Hematopoietic multipotent progenitor cell treated with erythropoietin and hydrocortisone succinate and interleukin-3 and kit ligand, for 4 days (in vitro differentiated cells): ENCODE measurements at regions not wholly inside any gene's neighbourhood (a gene's known extent, or its start where the extent isn't known, plus 50 kb on each side); places are given as distances from the start of the nearest gene placed in this dataset.
"Not testable (repeated sequence)": the region's sequence is repeated elsewhere in the genome, so short reads cannot be mapped to it uniquely, and the experiment has no call there.

Experiments
- DNase-seq: peaks from one replicate; pipeline ENCODE4 v3.0.0-alpha.2; 2015

DNA sequence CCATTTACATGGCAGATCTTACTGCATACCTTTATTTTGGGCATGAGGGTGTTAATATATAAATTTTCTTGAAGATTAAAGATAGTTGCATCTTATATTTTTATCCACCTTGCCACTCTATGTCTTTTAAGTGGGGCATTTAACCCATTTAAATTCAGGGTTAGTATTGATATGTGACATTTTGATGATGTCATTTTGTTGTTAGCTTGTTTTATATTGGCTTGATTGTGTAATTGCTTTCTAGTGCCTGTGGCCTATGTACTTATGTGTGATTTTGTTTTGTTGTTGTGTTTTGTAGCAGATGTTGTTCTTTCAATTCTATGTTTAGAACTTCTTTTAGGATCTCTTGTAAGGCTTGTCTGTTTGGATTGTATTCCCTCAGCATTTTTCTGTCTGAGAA lies 939.9 kb upstream of the CDH9 start:
- DNase-seq: no peak

GRCh38 chr5:27969157-27969556 lies 930.8 kb upstream of the CDH9 start:
- no peak for DNase-seq

DNA sequence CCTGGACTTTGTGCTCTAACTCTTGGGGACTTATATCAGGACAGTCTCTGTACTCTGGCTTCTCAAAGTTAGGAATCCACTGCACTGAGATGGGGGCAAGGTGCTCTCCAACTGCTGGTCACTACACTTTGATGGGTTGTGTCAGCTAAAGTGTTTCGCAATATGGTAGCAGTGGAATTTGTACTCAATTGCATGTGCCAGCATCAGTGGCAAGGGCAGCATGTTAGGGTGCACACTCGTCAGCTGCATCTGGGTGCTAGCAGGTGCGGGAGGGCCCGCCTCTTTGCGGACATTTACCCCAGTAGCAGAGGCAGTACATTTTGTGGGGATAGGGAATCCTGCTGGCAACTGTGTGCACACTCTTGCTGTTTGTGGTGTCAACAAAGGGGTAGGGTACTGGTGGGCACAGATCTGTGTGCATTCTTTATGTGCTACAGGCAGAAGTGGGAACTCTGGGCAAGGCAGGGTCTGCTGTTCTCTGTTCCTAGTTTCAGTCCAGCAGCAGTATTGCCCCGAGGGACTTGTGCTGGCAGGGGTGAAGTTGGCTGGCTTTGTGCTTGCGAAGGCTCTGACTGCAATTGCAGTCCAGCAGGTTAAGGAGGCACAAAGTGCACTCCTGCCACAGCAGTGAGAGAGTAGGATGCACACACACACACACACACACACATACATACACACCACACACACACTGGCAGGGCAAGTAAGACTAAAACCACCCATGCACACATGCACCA lies 924.8 kb upstream of the CDH9 start:
- DNase-seq: no peak

GRCh38 chr5:27962198-27962597 lies 923.8 kb upstream of the CDH9 start:
- DNase-seq: peak; percentile 10

GRCh38 chr5:27947088-27947487 lies 908.7 kb upstream of the CDH9 start:
- no peak for DNase-seq

DNA sequence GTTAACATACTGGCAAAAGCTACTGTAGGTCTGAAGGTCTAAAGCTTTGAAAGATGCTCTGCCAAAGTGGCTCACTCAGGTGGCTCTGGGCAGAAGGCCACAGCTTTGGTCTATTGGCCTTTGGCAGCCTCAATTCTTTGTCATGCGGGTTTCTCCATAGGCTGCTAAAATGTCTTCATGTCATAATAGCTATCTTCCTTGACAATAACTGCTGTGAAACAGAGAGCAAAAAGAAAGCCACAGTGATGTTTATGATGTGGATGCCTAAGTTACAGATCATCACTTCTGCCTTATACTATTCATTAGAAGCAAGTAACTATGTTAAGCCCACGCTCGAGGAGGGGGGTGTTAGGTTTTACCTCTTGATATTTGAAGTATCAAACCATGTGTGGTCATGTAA lies 906.1 kb upstream of the CDH9 start:
- no peak for DNase-seq

DNA sequence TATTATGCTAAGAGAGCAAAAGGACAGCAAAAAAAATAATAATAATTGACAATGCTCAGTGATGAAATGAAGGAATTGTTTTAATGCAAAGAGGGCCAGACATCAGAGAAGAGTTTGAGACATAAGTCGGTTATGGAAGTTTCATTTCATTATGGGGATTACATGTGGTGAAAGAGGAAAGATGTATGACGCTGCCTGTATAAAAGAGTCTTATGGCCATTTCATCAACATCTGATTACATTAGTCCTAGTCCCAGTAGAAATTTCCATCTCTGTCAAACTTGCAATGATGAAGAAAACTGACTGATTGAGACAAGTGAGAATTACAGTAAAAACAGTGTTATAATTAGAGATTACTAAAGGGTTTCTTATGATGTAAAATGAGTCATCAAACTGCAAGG lies 900.6 kb upstream of the CDH9 start:
- no peak for DNase-seq

- no peak for DNase-seq
Measured at GRCh38 chr5:27928060-27928459, 889.7 kb upstream of the CDH9 start.

GRCh38 chr5:27911216-27911615 lies 872.8 kb upstream of the CDH9 start:
- DNase-seq: no peak

GRCh38 chr5:27908341-27908740 lies 870.0 kb upstream of the CDH9 start:
- no peak for DNase-seq

- no peak for DNase-seq
Measured at GRCh38 chr5:27906931-27907601, 868.7 kb upstream of the CDH9 start.

- no peak for DNase-seq
Measured at GRCh38 chr5:27906481-27906880, 868.1 kb upstream of the CDH9 start.

DNA sequence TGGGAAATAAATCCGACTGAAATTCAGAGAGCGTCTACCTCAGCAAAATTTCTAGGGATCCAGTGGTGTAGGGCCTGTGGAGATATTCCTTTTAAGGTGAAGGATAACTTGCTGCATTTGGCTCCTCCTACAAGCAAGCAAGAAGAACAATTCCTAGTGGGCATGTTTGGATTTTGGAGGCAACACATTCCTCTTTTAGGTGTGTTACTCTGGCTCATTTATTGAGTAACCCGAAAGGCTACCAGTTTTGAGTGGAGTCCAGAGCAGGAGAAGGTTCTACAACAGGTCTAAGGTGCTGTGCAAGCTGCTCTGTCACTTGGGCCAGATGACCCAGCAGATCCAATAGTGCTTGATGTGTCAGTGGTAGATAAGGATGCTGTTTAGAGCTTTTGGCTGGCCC lies 862.4 kb upstream of the CDH9 start:
- no peak for DNase-seq

- DNase-seq: no peak
Measured at GRCh38 chr5:27876071-27876470, 837.7 kb upstream of the CDH9 start.

GRCh38 chr5:27875148-27875547 lies 836.8 kb upstream of the CDH9 start:
- DNase-seq: no peak

- DNase-seq: no peak
Measured at GRCh38 chr5:27868292-27868691, 829.9 kb upstream of the CDH9 start.

DNA sequence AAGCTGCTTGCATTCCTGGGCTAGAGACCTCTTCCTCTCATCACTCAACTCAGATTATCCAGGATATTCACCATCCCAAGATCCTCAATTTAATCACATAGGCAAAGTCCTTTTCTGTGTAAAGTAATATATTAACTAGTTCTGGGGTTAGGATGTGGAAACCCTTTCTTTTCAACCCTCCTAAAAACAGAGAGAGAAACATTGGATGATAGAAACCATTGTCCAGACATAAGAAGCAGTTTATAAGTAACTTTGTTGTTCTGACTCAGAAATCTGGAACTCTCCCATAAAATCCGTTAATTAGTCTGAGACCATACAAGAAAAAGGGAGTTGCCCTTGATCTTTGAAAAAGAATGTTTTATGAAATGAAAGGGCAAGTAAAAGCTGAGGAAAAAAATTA lies 817.1 kb upstream of the CDH9 start:
- no peak for DNase-seq

DNA sequence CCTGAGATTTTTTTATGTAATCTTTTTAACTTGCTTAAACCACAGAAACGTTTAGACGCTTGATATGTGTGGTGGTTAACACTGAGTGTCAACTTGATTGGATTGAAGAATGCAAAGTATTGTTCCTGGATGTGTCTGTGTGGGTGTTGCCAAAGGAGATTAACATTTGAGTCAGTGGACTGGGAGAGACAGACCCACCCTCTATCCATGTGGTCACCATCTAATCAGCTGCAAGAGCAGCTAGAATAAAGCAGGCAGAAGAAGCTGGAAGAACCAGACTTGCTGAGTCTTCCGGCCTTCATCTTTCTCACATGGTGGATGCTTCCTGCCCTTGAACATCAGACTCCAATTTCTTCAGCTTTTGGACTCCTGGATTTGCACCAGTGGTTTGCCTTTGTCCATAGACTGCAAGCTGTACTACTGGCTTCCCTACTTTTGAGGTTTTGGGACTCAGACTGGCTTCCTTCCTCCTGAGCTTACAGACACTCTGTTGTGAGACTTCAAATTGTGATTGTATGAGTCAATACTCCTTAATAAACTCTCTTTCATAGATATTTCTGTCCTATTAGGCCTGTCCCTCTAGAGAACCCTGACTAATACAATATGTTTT lies 816.0 kb upstream of the CDH9 start:
- DNase-seq: peak; percentile 25

DNA sequence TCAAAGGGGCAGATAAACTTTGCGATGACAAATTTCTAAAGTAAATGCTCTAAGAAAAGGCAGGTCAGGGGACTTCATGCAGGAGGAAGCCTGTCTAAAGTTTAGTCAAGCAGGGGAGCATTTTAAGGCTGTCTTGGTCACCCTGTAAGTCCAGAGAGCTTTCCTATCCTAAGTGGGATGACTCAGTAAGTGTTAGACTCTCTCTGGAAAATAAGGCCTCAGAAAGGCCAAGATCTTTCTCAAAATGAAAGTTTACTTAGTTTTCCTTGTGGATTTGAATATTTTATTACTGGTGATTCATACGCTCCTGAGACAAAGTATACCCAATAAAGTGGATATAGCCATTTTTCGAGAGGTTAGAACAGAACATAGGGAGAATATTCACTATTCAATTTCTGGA lies 806.9 kb upstream of the CDH9 start:
- no peak for DNase-seq

DNA sequence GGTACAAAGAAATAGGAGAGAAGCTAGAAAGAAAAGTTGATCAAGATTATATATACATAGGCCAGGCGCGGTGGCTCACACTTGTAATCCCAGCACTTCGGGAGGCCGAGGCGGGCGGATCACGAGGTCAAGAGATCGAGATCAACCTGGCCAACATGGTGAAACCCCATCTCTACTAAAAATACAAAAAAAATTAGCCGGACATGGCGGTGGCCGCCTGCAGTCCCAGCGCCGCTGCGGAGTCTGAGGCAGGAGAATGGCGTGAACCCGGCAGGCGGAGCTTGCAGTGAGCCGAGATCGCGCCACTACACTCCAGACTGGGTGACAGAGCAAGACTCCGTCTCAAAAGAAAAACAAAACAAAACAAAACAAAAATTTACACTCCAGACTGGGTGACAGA lies 798.3 kb upstream of the CDH9 start:
- DNase-seq: not testable (repeated sequence)

- no peak for DNase-seq
Measured at GRCh38 chr5:27832886-27833285, 794.5 kb upstream of the CDH9 start.

DNA sequence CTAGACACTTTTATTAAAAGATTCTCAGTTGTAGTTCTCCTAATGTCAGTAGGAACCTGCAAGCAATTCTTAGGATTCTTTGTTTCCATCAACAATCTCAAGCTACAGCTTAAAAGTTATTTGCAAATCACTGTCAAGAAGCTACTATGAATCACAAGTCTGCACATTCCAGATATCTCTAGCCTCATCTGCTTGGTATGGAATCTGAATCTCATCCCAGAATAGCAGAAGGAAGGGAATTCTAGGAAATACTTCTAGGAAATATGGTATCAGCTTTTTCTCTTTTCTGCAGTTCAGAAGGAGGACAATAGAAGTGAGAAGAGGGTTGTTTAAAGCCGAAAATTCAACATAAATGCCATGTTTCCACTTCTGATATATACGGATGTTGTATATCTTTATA lies 792.2 kb upstream of the CDH9 start:
- DNase-seq: no peak

DNA sequence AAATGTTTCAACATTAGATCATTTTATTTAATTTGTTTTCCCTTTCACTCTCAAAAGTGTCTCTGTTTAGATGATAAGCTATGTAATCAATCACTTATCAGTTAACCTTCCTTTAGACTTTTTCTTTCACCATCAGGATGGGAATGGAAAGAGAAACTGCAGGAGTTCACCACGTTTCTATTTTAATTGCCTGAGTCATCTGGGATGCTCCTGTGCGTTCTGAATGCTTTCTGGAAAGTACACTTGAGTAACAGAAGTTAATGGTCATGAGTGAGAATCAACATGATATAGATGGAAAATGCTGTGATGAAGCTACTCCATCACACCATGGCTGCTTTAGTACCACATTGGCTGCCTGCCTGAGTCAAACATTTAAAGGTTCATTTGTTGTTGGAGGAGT lies 783.3 kb upstream of the CDH9 start:
- no peak for DNase-seq

DNA sequence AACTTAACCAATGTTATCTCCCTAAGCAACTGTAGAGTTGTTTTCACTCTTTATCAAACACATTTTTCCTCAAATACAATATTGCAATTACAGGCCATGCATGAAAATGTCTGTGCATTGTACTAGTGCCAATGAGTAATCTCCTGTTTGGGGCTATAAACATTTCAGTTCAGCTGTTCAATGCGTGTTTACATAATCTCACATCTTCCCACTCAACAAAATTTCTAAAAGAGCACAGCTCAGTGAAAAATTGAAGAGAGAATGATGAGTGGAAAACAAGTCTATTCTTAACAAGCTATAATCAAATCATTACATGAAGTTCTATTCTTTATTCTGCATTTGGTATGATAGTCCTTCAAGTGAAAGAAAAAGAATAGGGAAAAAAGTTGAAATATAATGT lies 780.5 kb upstream of the CDH9 start:
- no peak for DNase-seq

GRCh38 chr5:27814983-27815382 lies 776.6 kb upstream of the CDH9 start:
- no peak for DNase-seq
